Esophagus muscularis mucosa (tissue), 3 donors: ENCODE measurements at regions not wholly inside any gene's neighbourhood (a gene's known extent, or its start where the extent isn't known, plus 50 kb on each side); places are given as distances from the start of the nearest gene placed in this dataset.

Source experiments
- CTCF ChIP-seq, 3 experiments: fragments of 200-600 bp in 2 of 3; fragments of 450-650 bp in 1 of 3; sonication (generic) in 2 of 3; IDR thresholded peaks; one replicate each; pipeline ENCODE4 v1.5.1; 2017 to 2019; ENCODE audit warnings: antibody characterized with exemption in 3 of 3, mild to moderate bottlenecking in 2 of 3, moderate library complexity in 1 of 3
- POLR2A ChIP-seq: fragments of 450-650 bp; IDR thresholded peaks from one replicate; pipeline ENCODE4 v1.6.1; 2017; ENCODE audit warnings: antibody characterized with exemption, moderate library complexity, mild to moderate bottlenecking, low read depth
- POLR2AphosphoS5 ChIP-seq, 2 donors: sonication (generic); formaldehyde crosslinking; IDR thresholded peaks; one replicate each; pipeline ENCODE4 v1.6.1; 2017; ENCODE audit warnings: antibody characterized with exemption in 2 of 2

- TF ChIP-seq CTCF (IDR thresholded peaks at IDR 0.05) = no peak
- no peak for TF ChIP-seq POLR2A
- TF ChIP-seq POLR2AphosphoS5 (IDR thresholded peaks at IDR 0.05) = no peak
These were observed 79.8 kb upstream of the PPP1R2C start for GRCh38 chrX:42857766-42858165.
